Panc1 (cell line): ENCODE measurements at regions not wholly inside any gene's neighbourhood (a gene's known extent, or its start where the extent isn't known, plus 50 kb on each side); places are given as distances from the start of the nearest gene placed in this dataset.

Source experiments
- ATAC-seq: fragments of 200-7000 bp; cut with Tn5 transposase; 2 replicates; pipeline ENCODE4 v1.9.1; 2020; ENCODE audit warnings: mild to moderate bottlenecking, moderate library complexity
- BruUV-seq: library from RNA; stranded (reverse); fragments of 400-500 nt; replicated peaks from 2 replicates; lab custom pipeline; 2021; lab: Mats Ljungman, UMichigan
- CTCF ChIA-PET: fragments of 300-600 bp; sonication (Branson Sonifier 250); formaldehyde crosslinking; loops from one replicate; lab custom pipeline; 2022; ENCODE audit warnings: antibody characterized with exemption; lab: Charles Lee
- POLR2A ChIA-PET: fragments of 300-600 bp; sonication (Branson Sonifier 250); formaldehyde crosslinking; loops from one replicate; lab custom pipeline; 2022; ENCODE audit warnings: antibody characterized with exemption; lab: Charles Lee
- DNase-seq: peaks from one replicate; pipeline ENCODE4 v3.0.0-alpha.2; 2010; ENCODE audit warnings: low read depth, low spot score
- H3K27ac ChIP-seq: 2 replicates; pipeline ENCODE4 v1.5.1; 2011; ENCODE audit warnings: mild to moderate bottlenecking, low read length, inconsistent platforms
- H3K27me3 ChIP-seq: fragments of 200-500 bp; sonication (Bioruptor generic); 2 replicates; pipeline ENCODE4 v1.6.0; 2014; ENCODE audit warnings: low read length, inconsistent platforms; ENCODE audit not compliant: control insufficient read depth, insufficient read depth
- H3K36me3 ChIP-seq: fragments of 200-500 bp; sonication (Bioruptor generic); 2 replicates; pipeline ENCODE4 v1.5.1; 2014; ENCODE audit warnings: inconsistent platforms, mild to moderate bottlenecking, low read length, moderate library complexity; ENCODE audit not compliant: control insufficient read depth, insufficient read depth
- H3K4me1 ChIP-seq: 2 replicates; pipeline ENCODE4 v1.5.1; 2011; ENCODE audit warnings: inconsistent platforms, mild to moderate bottlenecking, low read length, moderate library complexity; ENCODE audit not compliant: control insufficient read depth, insufficient read depth
- H3K4me3 ChIP-seq, 2 experiments: 2 replicates each; pipeline ENCODE4 v1.5.1; 2011 to 2012; ENCODE audit warnings: low read depth in 2 of 2, low read length in 2 of 2, mild to moderate bottlenecking in 2 of 2, inconsistent platforms in 1 of 2, moderate library complexity in 1 of 2
- H3K9me3 ChIP-seq: fragments of 200-500 bp; sonication (Bioruptor generic); 2 replicates; pipeline ENCODE4 v1.5.1; 2014; ENCODE audit warnings: low read depth, mild to moderate bottlenecking, inconsistent platforms, low read length, moderate library complexity; ENCODE audit not compliant: control insufficient read depth, insufficient read depth
- POLR2AphosphoS5 ChIP-seq: IDR thresholded peaks from 2 replicates; pipeline ENCODE4 v1.6.1; 2012; ENCODE audit warnings: mild to moderate bottlenecking, low read depth, low read length, moderate library complexity
- SIN3A ChIP-seq: IDR thresholded peaks from 2 replicates; pipeline ENCODE4 v1.6.1; 2012; ENCODE audit warnings: low read depth, mild to moderate bottlenecking, low read length, moderate library complexity, borderline replicate concordance; ENCODE audit not compliant: insufficient read depth
- TCF7L2 ChIP-seq: IDR thresholded peaks from 2 replicates; pipeline ENCODE4 v1.6.1; 2011; ENCODE audit warnings: mild to moderate bottlenecking, low read depth, low read length, inconsistent platforms
- in situ Hi-C: cut with HindIII; loops from 2 replicates; pipeline ENCODE4 v1.10.0; 2016; ENCODE audit warnings: low sequenced_read_pairs, low pct_unique_long_range_greater_than_20kb
- intact Hi-C: fragments of 100-400 bp; cut with micrococcal nuclease; formaldehyde crosslinking; loops from one replicate; pipeline ENCODE4 v1.10.0; 2022; ENCODE audit not compliant: unreplicated experiment
- TF ChIP-seq, protein P1 (sequence below): fragments of 450-650 bp; IDR thresholded peaks from 2 replicates; pipeline ENCODE4 v1.5.1; 2017; ENCODE audit warnings: mild to moderate bottlenecking
- TF ChIP-seq, protein P2 (sequence below), 2 experiments: IDR thresholded peaks; 2 replicates each; pipeline ENCODE4 v1.6.1; 2011 to 2012; ENCODE audit warnings: low read depth in 2 of 2, control low read depth in 1 of 2, low read length in 1 of 2, mild to moderate bottlenecking in 1 of 2, moderate library complexity in 1 of 2; ENCODE audit not compliant: insufficient read depth in 1 of 2

DNA sequence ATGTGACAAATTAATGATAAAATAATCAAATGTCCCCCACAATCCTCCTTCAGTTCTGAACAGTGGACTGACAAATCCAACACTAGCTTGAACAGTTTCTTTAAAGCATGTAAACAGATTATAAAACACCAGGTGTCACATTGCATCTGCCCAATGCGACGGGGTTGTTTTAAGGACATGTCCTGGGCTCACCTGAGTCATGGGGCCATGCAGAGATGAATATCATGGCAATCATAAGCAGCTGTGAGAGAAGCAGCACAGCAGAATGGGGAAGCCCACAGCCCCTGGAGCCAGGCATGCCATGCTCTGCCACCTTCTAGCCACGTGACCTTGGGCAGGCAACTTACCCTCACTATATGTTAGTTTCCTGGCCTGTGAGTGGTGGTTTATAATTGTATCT is 93.9 kb upstream of the KCNA4 start:
- DNase-seq (no peak), ATAC-seq (no peak)
- H3K27me3 ChIP-seq: no peaks in the 10 kb centered on the region
- no peaks in the 10 kb centered on the region for H3K9me3 ChIP-seq
- no peaks in the 10 kb centered on the region for H3K36me3 ChIP-seq
- H3K4me1 ChIP-seq: no peaks in the 10 kb centered on the region
- intact Hi-C loops: no loop called here
- in situ Hi-C loops: no loop called here
- H3K27ac ChIP-seq: no peak overlapping the region
- no peak overlapping the region for H3K4me3 ChIP-seq
- ChIA-PET POLR2A (no interaction called here), CTCF (no interaction called here)
- no TSS peak for BruUV-seq
- TF ChIP-seq SIN3A (no peak), POLR2AphosphoS5 (no peak)
- TF ChIP-seq, protein P1, sequence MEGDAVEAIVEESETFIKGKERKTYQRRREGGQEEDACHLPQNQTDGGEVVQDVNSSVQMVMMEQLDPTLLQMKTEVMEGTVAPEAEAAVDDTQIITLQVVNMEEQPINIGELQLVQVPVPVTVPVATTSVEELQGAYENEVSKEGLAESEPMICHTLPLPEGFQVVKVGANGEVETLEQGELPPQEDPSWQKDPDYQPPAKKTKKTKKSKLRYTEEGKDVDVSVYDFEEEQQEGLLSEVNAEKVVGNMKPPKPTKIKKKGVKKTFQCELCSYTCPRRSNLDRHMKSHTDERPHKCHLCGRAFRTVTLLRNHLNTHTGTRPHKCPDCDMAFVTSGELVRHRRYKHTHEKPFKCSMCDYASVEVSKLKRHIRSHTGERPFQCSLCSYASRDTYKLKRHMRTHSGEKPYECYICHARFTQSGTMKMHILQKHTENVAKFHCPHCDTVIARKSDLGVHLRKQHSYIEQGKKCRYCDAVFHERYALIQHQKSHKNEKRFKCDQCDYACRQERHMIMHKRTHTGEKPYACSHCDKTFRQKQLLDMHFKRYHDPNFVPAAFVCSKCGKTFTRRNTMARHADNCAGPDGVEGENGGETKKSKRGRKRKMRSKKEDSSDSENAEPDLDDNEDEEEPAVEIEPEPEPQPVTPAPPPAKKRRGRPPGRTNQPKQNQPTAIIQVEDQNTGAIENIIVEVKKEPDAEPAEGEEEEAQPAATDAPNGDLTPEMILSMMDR: no peak
- TF ChIP-seq, protein P2, sequence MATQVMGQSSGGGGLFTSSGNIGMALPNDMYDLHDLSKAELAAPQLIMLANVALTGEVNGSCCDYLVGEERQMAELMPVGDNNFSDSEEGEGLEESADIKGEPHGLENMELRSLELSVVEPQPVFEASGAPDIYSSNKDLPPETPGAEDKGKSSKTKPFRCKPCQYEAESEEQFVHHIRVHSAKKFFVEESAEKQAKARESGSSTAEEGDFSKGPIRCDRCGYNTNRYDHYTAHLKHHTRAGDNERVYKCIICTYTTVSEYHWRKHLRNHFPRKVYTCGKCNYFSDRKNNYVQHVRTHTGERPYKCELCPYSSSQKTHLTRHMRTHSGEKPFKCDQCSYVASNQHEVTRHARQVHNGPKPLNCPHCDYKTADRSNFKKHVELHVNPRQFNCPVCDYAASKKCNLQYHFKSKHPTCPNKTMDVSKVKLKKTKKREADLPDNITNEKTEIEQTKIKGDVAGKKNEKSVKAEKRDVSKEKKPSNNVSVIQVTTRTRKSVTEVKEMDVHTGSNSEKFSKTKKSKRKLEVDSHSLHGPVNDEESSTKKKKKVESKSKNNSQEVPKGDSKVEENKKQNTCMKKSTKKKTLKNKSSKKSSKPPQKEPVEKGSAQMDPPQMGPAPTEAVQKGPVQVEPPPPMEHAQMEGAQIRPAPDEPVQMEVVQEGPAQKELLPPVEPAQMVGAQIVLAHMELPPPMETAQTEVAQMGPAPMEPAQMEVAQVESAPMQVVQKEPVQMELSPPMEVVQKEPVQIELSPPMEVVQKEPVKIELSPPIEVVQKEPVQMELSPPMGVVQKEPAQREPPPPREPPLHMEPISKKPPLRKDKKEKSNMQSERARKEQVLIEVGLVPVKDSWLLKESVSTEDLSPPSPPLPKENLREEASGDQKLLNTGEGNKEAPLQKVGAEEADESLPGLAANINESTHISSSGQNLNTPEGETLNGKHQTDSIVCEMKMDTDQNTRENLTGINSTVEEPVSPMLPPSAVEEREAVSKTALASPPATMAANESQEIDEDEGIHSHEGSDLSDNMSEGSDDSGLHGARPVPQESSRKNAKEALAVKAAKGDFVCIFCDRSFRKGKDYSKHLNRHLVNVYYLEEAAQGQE (IDR thresholded peaks at IDR 0.05; ENCODE audit: insufficient read depth in 1 of 2, low read depth in 2 of 2, low read length in 1 of 2): no peak

DNA sequence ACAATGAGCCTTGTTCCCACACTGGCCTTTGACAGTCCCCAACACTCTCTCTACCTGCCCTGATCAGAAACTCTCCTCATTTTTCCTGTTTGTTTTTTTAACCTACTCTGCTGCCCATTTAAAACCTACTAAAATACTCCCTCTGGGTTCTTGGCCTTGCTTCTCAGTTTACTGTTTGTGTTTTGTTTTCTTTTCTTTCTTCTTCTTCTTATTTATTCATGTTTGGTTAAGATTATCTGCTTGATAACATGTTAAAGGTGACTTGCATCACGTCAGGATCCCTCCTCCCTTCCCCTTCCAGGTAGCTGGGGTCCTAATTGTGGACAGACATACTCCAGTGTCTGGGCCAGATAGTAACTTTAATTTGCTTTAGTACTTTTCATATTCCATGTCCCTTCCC is 95.0 kb upstream of the KCNA4 start:
- TF ChIP-seq, protein P1: no peak
- TF ChIP-seq POLR2AphosphoS5: no peak
- TF ChIP-seq, protein P2 (IDR thresholded peaks at IDR 0.05; ENCODE audit: insufficient read depth in 1 of 2, low read depth in 2 of 2, low read length in 1 of 2): no peak
- no peak for TF ChIP-seq TCF7L2
- no peak for TF ChIP-seq SIN3A
- Histone ChIP-seq H3K4me1 (no peaks in the 10 kb centered on the region), H3K36me3 (no peaks in the 10 kb centered on the region), H3K27ac (no peak overlapping the region), H3K27me3 (no peaks in the 10 kb centered on the region), H3K4me3 (no peak overlapping the region), H3K9me3 (no peaks in the 10 kb centered on the region)
- in situ Hi-C loops (no loop called here), intact Hi-C loops (no loop called here)
- no TSS peak for BruUV-seq
- POLR2A ChIA-PET: no interaction called here
- ATAC-seq: no peak
- CTCF ChIA-PET: no interaction called here
- no peak for DNase-seq
